ENCODE measurements at regions not wholly inside any gene's neighbourhood (a gene's known extent, or its start where the extent isn't known, plus 50 kb on each side); places are given as distances from the start of the nearest gene placed in this dataset.

DNA sequence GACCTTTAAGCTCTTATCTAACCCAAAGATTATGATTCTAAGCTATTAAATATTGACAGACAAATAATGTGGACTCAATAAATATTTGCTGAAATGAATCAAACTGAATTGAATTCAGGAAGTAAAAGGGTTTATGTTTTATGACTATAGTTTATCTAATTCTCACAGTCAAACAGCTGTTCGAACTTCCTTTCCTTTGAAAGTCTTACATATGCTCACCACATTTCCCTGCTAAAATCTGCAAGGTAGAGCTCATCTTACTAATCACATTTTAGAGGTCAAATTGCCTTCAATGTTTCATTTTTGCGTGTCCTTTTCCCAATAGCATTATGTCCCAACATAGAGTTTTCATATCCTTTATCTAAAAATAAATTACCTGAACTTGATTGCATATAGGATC lies 154.9 kb upstream of the PPP1R3A start:
- H3K27me3 Mint-ChIP-seq (ENCODE audit: insufficient read depth, unreplicated experiment): peaks cover 8% of the 10 kb centered on the region
- TF ChIP-seq, protein P1, sequence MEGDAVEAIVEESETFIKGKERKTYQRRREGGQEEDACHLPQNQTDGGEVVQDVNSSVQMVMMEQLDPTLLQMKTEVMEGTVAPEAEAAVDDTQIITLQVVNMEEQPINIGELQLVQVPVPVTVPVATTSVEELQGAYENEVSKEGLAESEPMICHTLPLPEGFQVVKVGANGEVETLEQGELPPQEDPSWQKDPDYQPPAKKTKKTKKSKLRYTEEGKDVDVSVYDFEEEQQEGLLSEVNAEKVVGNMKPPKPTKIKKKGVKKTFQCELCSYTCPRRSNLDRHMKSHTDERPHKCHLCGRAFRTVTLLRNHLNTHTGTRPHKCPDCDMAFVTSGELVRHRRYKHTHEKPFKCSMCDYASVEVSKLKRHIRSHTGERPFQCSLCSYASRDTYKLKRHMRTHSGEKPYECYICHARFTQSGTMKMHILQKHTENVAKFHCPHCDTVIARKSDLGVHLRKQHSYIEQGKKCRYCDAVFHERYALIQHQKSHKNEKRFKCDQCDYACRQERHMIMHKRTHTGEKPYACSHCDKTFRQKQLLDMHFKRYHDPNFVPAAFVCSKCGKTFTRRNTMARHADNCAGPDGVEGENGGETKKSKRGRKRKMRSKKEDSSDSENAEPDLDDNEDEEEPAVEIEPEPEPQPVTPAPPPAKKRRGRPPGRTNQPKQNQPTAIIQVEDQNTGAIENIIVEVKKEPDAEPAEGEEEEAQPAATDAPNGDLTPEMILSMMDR (IDR thresholded peaks at IDR 0.05; ENCODE audit: insufficient read depth in 1 of 2, low read depth in 1 of 2, low read length in 1 of 2, severe bottlenecking in 1 of 2, unreplicated experiment in 1 of 2): no peak
- H3K9me3 Mint-ChIP-seq (ENCODE audit: unreplicated experiment): no peaks in the 10 kb centered on the region
- Histone ChIP-seq H3K36me3 (ENCODE audit: control insufficient read depth, insufficient read depth, low read length) (no peaks in the 10 kb centered on the region), H3K4me1 (no peaks in the 10 kb centered on the region), H3K27me3 (replicated peaks; ENCODE audit: control insufficient read depth, insufficient read depth, low read length) (no peaks in the 10 kb centered on the region), H3K9me3 (no peaks in the 10 kb centered on the region), H3K4me3 (ENCODE audit: low read depth, low read length) (no peak overlapping the region)
- no peaks in the 10 kb centered on the region for H3K4me1 Mint-ChIP-seq (ENCODE audit: low read depth, unreplicated experiment)
- H3K27ac Mint-ChIP-seq (ENCODE audit: unreplicated experiment): no peak overlapping the region
- no peak for DNase-seq
- H3K36me3 Mint-ChIP-seq (ENCODE audit: insufficient read depth, unreplicated experiment): no peaks in the 10 kb centered on the region
- H3K4me3 Mint-ChIP-seq (ENCODE audit: unreplicated experiment): no peak overlapping the region
- intact Hi-C loops (cut with micrococcal nuclease; ENCODE audit: unreplicated experiment): no loop called here
- ChIA-PET CTCF (no interaction called here), POLR2A (no interaction called here)
- no TSS peak for BruUV-seq (replicated peaks)

DNA sequence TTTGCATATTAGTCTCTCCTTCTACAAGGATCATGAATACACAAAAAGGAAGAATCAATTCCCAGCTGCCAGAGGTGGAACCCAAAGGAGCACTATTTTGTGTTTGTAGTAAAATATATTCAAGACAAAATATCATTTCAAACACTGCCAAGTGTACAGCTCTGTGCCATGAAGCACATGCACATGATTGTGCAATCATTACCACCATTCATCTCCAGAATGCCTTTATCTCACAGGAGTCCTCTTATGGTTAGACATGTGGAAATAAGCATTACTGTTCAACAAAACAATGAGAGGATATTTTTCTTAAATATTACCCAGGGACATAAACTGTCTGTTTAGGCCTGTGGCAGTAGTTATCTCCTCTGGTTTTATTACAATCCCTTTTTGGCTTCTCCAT lies 151.4 kb upstream of the PPP1R3A start:
- no peaks in the 10 kb centered on the region for H3K4me1 Mint-ChIP-seq (ENCODE audit: low read depth, unreplicated experiment)
- ChIA-PET CTCF (interaction anchor here (0.5 kb wide), 1 partner anchor 591 kb away, joined by 4 read pairs; no protein-coding TSS in a partner anchor), POLR2A (no interaction called here)
- no peaks in the 10 kb centered on the region for H3K27me3 ChIP-seq (replicated peaks; ENCODE audit: control insufficient read depth, insufficient read depth, low read length)
- TF ChIP-seq, protein P1 (IDR thresholded peaks at IDR 0.05; ENCODE audit: insufficient read depth in 1 of 2, low read depth in 1 of 2, low read length in 1 of 2, severe bottlenecking in 1 of 2, unreplicated experiment in 1 of 2): no peak
- H3K27me3 Mint-ChIP-seq (ENCODE audit: insufficient read depth, unreplicated experiment): peaks cover 5% of the 10 kb centered on the region
- intact Hi-C loops (cut with micrococcal nuclease; ENCODE audit: unreplicated experiment): no loop called here
- no peaks in the 10 kb centered on the region for H3K9me3 Mint-ChIP-seq (ENCODE audit: unreplicated experiment)
- no peaks in the 10 kb centered on the region for H3K36me3 Mint-ChIP-seq (ENCODE audit: insufficient read depth, unreplicated experiment)
- DNase-seq: no peak
- no peak overlapping the region for H3K4me3 ChIP-seq (ENCODE audit: low read depth, low read length)
- H3K4me3 Mint-ChIP-seq (ENCODE audit: unreplicated experiment): no peak overlapping the region
- H3K27ac Mint-ChIP-seq (ENCODE audit: unreplicated experiment): no peak overlapping the region
- H3K4me1 ChIP-seq: no peaks in the 10 kb centered on the region
- H3K36me3 ChIP-seq (ENCODE audit: control insufficient read depth, insufficient read depth, low read length): no peaks in the 10 kb centered on the region
- no TSS peak for BruUV-seq (replicated peaks)
- no peaks in the 10 kb centered on the region for H3K9me3 ChIP-seq

DNA sequence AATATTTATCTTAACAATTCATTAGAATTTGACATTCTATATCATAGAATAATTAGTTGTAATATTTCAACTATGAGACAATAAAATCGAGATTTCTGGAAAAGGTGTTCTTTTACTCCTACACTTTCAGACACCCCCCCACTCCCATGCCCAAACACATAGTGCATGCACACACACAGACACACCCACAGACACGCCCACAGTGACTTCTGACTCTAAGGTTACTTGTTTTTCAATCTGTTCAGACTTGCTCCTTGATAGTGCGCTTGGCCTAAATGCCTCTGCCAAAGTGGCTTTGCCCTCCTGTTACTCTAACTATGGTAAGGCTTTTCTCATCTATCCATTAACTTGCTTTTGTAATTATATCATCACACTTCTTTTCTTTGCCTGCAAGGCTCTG lies 144.0 kb upstream of the PPP1R3A start:
- CTCF ChIA-PET: no interaction called here
- Histone ChIP-seq H3K4me1 (no peaks in the 10 kb centered on the region), H3K4me3 (ENCODE audit: low read depth, low read length) (no peak overlapping the region), H3K9me3 (no peaks in the 10 kb centered on the region), H3K27me3 (replicated peaks; ENCODE audit: control insufficient read depth, insufficient read depth, low read length) (no peaks in the 10 kb centered on the region), H3K36me3 (ENCODE audit: control insufficient read depth, insufficient read depth, low read length) (no peaks in the 10 kb centered on the region)
- intact Hi-C loops (cut with micrococcal nuclease; ENCODE audit: unreplicated experiment): no loop called here
- DNase-seq: no peak
- no peak overlapping the region for H3K4me3 Mint-ChIP-seq (ENCODE audit: unreplicated experiment)
- POLR2A ChIA-PET: no interaction called here
- H3K27ac Mint-ChIP-seq (ENCODE audit: unreplicated experiment): no peak overlapping the region
- no peaks in the 10 kb centered on the region for H3K4me1 Mint-ChIP-seq (ENCODE audit: low read depth, unreplicated experiment)
- BruUV-seq (replicated peaks): no TSS peak
- TF ChIP-seq, protein P1 (IDR thresholded peaks at IDR 0.05; ENCODE audit: insufficient read depth in 1 of 2, low read depth in 1 of 2, low read length in 1 of 2, severe bottlenecking in 1 of 2, unreplicated experiment in 1 of 2): no peak
- no peaks in the 10 kb centered on the region for H3K9me3 Mint-ChIP-seq (ENCODE audit: unreplicated experiment)
- no peaks in the 10 kb centered on the region for H3K36me3 Mint-ChIP-seq (ENCODE audit: insufficient read depth, unreplicated experiment)
- peaks cover 3% of the 10 kb centered on the region for H3K27me3 Mint-ChIP-seq (ENCODE audit: insufficient read depth, unreplicated experiment)

All from Caco-2 (cell line).